Hematopoietic multipotent progenitor cell treated with erythropoietin and hydrocortisone succinate and interleukin-3 and kit ligand, for 15 days (in vitro differentiated cells): ENCODE measurements at regions not wholly inside any gene's neighbourhood (a gene's known extent, or its start where the extent isn't known, plus 50 kb on each side); places are given as distances from the start of the nearest gene placed in this dataset.
"Not testable (repeated sequence)": the region's sequence is repeated elsewhere in the genome, so short reads cannot be mapped to it uniquely, and the experiment has no call there.

Experiments used
- DNase-seq: peaks from one replicate; pipeline ENCODE4 v3.0.0-alpha.2; 2015; ENCODE audit warnings: low spot score

DNA sequence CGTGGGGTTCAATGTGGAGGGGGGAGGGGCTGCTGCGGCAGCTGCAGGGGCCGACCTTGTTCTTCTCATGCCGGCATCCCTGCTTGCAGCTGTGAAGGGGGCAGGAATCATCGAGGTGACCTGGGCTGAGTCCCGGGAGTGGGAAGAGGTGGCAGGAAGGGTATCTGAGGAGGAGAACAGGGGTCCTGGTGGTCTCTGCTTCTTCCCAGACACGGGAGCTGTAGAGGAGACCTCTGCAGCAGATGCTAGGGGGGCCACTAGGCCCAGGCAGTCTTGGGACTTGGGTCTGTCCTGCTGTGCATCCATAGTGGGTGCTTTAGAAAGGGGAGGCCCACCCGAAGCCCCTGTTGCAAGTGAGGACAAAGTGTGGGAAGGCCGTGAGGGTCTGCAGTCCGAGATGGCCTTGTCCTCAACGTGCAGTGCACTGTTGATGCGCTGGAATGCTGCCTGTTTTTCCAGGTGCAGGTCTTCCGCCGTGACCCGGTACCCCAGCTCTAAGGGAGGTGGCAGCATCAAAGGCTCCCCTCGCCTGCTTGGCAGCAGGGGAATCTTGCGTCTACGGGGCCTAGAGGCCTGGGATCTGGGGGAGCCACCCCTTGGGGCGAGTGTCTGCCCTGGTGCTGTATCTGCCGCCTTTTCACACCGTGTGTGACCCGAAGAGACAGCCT lies 1370.0 kb downstream of the CDH12 start:
- not testable (repeated sequence) for DNase-seq

DNA sequence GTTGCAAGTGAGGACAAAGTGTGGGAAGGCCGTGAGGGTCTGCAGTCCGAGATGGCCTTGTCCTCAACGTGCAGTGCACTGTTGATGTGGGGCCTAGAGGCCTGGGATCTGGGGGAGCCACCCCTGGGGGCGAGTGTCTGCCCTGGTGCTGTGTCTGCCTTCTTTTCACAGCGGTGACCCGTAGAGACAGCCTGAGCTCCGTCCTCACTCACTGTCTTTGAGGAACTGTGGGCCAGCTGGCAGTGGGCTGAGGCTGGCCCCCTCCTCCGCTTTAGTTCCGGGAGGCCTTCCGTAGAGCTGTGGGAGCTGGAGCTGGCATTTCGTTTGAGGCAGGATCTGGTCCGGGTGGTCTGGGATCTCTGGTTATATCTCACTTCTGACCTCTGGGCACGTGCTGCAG lies 1370.6 kb downstream of the CDH12 start:
- not testable (repeated sequence) for DNase-seq

DNA sequence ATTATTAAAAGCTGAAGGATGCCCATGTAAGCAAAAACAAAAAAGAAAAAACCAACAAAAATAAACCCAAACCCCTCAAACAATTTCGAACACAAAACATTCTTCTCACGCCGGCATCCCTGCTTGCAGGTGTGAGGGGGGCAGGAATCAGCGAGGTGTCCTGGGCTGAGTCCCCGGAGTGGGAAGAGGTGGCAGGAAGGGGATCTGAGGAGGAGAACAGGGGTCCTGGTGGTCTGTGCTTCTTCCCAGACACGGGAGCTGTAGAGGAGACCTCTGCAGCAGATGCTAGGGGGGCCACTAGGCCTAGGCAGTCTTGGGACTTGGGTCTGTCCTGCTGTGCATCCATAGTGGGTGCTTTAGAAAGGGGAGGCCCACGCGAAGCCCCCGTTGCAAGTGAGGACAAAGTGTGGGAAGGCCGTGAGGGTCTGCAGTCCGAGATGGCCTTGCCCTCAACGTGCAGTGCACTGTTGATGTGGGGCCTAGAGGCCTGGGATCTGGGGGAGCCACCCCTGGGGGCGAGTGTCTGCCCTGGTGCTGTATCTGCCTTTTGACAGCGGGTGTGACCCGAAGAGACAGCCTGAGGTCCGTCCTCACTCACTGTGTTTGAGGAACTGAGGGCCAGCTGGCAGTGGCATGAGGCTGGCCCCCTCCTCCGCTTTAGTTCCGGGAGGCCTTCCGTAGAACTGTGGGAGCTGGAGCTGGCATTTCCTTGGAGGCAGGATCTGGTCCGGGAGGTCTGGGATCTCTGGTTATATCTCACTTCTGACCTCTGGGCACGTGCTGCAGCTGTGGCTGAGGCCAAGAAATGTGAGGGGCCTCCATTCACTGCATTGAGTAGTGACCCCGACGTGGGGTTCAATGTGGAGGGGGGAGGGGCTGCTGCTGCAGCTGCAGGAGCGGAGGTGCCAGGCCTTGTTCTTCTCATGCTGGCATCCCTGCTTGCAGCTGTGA lies 1371.5 kb downstream of the CDH12 start:
- not testable (repeated sequence) for DNase-seq

DNA sequence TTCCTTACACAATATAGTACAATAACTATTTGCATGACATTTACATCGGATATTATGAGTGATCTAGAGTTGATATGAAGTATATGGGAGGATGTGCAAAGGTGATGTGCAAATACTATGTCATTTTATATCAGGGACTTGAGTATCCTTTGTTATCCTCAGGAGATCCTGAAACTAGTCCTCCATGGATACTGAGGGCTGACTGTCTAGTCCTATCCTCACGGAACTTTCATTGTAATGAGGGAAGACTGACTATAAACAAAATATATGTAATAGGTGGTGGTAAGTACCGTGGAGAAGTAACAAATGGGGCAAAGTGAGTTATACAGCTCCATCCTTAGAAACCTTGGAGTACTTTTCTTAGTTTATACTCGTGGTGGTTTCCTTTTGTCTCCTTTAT lies 1373.1 kb downstream of the CDH12 start:
- not testable (repeated sequence) for DNase-seq

DNA sequence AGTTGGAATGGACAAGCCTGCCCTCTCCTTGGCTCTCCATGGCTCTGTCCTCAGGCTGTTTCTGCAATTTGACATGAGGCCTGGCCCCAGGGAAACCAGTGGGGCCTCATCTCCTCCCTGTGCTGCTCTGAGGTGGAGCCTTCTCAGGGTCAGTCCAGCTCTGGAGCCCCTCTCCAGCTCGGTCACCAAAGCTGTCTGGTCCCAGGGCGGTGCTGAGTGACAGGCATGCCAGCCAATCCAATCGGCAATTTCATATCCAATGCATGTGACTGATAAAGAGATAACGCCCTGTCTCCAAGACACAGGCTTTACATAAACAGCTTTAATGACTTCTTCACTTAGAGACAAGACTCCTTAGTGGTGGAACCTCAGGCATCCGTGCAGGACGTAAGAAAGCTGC lies 1379.2 kb downstream of the CDH12 start:
- not testable (repeated sequence) for DNase-seq

DNA sequence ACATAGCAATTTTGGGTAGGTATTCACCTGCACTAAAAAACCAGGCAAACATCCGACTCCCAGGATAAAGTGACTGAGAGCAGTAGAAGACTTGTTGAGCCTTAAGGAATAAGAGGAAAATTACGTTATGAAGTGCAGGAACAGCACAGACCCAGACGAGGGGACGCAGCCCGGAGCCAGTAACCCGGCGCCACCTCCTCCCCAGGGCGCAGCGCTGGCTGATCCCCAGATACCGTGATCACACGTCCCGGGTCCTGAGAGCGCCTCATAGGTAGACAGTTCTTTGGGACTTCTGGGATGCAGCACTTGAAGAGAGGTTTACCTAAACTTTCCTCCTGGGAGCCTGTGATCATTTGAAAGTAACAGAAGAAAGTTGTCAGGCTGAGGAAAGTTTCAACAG lies 1379.7 kb downstream of the CDH12 start:
- not testable (repeated sequence) for DNase-seq

DNA sequence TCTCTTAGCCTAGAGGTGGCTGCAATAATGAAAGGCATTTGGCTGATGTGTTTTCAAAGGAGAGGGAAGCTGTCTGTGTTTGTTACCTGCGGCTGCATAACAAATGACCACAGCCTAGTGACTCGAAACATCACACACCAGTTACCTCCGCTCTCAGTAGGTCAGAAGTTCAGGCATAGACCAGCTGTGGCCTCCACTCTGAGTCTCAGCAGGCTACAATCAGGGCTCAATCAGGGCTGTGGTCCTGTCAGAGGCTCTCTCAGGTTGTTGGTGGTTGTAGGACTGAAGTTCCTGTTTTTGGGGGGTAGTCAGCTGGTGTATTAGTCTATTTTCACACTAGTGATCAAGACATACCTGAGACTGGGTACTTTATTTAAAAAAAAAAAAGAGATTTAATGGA lies 1381.5 kb downstream of the CDH12 start:
- not testable (repeated sequence) for DNase-seq

DNA sequence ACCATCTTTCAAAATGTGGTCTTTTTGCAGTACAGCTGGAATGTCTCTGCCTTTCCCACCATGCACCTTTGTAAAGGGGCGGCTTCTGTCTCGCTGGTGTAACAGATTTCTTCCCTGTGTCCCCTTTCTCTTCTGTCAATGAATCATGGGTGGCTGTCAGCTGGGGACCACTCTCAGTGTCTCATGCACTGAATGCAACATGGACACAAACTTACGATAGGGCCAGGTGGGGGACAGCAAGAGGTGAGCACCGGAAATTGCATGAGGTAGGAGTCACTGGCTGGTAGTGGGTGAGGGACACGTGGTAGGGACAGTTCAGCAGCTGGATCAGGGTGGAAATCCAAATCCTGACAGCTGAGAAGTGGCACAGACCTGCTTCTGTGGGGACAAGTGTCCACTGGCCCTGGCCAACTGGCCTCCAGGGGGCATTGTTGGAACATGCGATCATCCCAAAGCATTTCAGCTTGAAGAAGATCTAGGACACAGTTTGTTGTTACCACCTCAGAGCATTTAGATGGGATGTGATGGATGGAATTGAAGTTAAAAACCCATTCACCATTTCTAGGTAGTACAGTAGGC lies 1383.5 kb downstream of the CDH12 start:
- DNase-seq: peak; percentile 15

DNA sequence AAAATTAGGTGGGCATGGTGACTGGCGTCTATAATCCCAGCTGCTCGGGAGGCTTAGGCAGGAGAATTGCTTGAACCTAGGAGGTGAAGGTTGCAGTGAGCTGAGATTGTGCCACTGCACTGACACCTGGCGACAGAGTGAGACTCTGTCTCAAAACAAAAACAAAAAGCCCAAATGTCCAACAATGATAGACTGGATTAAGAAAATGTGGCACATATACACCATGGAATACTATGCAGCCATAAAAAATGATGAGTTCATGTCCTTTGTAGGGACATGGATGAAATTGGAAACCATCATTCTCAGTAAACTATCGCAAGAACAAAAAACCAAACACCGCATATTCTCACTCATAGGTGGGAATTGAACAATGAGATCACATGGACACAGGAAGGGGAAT lies 1385.6 kb downstream of the CDH12 start:
- not testable (repeated sequence) for DNase-seq

DNA sequence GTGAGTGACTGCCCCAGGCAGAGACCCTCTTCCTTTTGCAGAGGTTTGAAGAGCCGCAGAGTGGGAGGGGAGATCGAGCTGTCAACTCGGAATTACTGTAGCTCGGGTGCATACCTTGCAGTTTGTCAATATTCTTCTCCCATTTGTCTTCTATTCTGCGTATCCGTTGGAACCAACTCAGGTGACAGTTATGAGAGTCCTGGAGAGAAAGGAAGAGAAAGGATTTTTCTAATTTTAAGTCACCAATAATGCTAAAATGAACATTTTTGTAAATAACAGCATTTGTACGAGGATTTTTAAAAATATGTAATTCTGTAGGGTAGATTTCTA lies 1393.4 kb downstream of the CDH12 start:
- DNase-seq: not testable (repeated sequence)

DNA sequence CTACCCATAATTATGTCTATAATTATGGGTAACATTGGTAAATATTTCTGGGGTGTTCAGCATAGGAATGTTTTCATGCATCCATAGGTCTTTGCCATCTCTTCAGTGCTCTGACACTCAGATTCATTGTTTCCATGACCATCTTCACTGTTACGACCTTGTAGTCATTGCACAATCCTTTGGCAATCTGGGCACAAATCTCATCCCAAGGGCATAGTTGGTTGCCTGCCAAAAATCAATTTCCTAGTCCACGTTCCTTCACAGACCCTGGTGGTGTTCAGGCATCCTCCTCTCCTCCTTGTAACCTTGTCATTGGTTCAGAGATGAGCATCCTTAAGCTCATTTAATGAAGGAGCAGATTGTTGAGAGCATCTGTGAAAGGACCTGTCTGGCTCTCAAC lies 1400.7 kb downstream of the CDH12 start:
- no peak for DNase-seq

DNA sequence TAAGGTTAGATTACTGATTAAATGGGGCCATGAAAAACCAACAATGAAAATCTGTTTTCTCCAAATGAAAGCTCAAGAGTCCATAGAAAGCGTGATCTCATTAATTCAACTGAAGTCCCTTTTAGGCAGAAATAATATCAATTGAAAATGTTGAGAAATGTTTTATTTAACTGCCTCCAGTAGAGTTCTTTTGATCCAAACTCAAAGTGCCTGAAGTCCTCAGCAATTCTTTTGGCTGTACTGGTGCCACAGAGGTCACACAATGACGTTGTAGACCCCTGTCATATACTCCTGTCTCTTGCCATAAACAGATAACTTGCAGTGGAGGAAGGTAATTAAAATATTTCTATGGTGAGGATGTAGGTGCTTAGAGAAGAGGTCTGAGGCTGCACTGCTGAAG lies 1420.5 kb downstream of the CDH12 start:
- DNase-seq: no peak

DNA sequence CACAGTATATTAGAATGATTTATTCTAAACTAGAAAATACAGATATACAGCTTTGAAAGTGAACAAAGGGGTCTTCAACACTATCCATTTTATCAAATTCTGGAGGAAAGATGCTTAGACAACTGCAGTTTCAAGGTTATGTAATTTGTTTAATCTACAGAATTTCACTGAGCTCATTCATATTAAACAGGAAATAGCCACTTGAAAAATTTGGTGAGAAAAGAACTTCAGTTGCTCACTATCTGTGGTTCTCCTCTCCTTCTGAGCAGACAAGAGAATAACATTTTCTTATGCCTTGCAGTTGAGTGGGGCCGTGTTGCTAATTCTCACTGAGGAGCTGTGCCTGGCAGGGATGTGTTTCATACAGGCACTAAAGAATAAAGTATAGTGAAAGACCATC lies 1428.2 kb downstream of the CDH12 start:
- DNase-seq: no peak

DNA sequence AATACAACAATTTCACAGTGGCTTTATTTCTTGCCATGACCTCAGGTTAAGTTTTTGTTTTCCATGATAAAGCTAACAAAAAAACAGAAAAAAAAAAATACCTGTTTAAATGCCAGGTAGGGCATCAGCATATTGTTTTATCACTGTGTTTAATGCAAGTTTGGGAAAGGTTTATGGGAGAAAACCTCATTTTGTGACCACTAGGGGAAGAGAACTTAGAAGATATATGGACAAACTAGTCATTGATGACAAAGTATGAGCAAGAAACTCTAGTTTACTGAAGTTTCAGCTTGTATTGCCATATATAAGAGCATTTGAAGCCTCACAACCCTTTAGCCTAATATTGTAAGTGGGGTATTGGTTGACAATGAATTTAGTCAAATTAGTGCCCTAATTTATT lies 1431.4 kb upstream of the CDH18 start:
- no peak for DNase-seq

DNA sequence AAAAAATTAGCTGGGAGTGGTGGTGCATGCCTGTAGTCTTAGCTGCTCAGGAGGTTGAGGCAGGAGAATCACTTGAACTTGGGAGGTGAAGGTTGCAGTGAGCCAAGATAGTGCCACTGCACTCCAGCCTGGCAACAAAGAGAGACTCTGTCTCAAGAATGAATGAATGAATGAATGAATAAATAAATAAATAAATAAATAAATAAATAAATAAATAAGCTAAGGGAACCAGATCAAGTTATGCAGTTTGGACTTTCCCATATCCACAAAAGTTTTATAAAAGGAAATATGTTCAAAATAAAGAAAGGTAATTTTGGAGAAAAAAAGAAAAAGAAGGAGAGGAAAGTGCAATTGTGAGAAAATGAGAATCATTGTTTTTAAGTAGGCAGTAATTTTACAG lies 1414.1 kb upstream of the CDH18 start:
- DNase-seq: not testable (repeated sequence)

DNA sequence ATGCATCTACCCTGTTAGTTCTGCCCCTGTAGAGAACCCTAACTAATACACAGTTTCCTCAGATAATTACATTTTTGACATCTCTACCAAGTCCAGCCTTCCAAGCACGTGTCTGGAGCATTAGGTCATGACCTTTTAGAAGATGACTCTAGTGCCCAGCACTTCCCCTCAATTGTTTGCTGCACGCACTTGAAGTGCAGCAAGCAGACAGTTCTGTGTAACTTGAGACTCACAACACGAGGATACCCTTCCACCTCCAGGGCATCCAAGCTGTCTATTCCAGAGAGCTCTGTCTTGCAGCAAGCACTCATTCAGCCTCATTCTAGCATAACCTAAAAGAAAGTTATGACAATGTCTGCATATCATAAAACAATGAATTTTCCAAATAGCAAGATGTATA lies 1410.5 kb upstream of the CDH18 start:
- DNase-seq: no peak

DNA sequence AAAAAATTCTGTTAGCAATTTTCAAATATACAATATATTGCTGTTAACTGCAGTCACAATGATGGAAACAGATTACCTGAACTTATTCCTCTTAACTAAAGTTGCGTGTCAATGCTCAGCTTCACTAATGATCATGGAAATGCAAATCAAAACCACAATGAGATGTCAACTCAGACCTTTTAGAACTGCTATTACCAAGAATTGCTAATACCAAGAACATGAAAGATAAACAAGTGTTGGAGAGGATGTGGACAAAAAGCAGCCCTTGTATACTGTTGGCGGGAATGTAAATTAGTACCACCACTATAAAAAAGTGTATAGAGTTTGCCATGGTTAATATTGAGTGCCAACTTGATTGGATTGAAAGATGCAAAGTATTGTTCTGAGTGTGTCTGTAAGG lies 1409.7 kb upstream of the CDH18 start:
- DNase-seq: no peak

DNA sequence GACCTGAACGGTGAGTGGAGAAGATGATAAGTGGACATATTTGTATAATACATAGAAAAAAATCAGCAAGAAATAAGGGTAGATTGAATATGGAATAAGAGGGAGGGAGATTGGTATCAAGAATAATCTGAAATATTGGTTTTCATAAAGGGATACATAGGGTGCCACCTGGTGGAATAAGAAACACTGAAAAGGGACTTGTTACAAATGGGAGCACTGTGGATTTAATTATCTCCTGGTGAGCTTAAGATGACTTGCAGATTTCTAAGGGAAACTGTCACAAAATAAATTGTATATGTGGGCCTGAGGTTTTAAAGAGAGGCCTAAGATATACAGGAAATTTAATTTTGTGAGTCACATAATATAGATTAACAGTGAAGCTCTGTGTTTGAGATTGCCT lies 1403.5 kb upstream of the CDH18 start:
- DNase-seq: no peak

DNA sequence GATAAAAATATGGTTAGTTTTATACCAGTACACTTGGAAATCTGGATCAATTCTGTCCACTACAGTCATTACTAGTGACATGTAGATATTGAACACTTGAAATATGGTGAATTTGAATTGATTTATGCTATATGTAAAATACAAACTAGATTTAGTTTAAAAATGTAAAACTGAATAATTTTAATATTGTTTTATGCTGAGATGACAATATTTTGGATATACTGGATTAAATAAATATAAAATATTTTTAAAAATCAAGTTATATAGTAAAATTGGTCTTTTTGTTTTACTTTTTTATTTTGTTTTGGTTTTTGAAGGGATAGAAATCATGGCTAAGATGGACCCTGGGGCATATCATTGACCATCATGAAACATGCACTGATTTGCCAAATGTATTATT lies 1372.8 kb upstream of the CDH18 start:
- not testable (repeated sequence) for DNase-seq

DNA sequence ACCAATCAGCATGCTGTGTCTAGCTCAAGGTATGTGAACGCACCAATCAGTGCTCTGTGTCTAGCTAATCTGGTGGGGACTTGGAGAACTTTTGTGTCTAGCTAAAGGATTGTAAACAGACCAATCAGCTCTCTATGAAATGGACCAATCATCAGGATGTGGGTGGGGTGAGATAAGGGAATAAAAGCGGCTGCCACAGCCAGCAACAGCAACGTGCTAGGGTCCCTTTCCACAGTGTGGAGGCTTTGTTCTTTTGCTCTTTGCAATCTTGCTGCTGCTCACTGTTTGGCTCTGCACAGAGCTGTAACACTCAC lies 1353.9 kb upstream of the CDH18 start:
- DNase-seq: not testable (repeated sequence)

DNA sequence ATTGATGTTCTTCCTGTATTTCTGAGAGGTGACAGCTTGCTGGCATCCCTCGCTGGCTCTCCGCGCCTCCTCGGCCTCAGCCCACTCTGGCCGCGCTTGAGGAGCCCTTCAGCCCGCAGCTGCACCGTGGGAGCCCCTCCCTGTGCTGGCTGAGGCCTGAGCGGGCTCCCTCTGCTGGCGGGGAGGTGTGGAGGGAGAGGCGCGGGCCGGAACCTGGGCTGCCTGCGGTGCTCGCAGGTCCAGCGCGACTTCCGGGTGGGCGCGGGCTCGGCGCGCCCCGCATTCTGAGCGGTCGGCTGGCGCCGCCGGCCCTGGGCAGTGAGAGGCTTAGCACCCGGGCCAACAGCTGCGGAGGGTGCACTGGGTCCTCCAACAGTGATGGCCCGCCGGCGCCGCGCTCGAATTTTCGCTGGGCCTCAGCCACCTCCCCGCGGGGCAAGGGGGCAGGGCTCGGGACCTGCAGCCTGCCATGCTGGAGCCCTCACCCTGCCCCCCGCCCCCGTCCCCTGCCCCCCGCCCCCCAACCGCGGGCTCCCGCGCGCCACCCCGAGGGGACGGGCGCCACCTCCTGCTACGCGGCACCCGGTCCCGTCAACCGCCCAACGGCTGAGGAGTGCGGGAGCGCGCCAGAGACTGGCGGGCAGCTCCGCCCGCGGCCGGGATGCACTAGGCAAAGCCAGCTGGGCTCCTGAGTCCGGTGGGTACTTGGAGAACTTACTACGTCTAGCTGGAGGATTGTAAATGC lies 1353.4 kb upstream of the CDH18 start:
- DNase-seq: not testable (repeated sequence)

DNA sequence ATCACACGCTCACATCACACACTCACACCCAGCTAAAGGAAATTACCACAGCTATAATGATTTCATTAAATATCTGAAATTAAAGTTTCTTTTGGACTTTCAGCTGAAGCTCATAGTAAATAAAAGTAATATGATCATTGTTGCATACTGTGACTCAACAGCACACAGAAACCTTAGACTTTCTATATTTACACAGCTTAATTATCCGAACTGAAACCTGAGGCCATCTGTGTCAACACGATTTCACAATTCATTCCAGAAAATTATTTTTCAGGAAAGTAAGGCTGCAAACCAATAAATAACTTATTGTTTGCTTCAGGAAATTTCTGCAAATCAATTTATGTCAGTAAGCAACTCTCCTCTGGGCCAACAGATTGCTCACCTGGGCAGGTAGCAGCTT lies 1352.2 kb upstream of the CDH18 start:
- not testable (repeated sequence) for DNase-seq

DNA sequence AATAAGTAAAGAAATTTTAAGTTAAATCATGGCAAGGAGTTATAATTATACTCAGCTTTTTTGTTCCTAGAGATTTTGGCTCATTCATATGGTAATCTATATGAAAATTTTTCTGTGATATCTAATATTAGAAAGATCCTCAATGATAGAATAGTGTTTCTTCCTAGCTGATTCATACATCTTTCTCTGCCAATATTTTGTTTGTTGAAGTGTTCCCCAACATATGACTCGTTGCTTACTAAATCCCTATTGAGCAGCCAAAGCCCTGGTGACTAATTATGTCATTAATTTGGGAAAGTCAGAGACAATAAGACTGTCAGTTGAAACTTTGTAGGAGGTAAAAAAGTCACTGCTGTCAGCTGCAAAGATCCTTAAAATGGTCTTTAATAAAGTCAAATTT lies 1348.5 kb upstream of the CDH18 start:
- not testable (repeated sequence) for DNase-seq
